ENCODE measurements at regions not wholly inside any gene's neighbourhood (a gene's known extent, or its start where the extent isn't known, plus 50 kb on each side); places are given as distances from the start of the nearest gene placed in this dataset.

DNA sequence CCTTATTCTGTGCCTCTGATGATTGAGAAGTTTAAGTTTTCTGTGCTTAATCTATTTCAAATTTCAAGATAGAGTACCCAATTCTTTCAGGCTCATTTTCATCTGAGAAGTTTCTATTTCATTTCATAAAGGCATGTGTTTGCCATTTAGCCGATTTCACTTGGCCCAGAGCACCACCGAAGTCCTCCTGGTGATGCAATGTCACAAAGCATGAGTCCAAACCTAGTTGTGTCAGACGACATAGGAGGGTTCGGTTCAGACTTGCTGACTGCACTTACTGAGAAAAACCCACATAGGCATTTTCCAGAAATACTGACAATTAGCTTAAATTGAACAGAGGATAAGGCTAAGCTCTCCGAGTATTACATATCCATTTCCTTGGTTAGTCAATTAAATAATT, 152.4 kb upstream of the FAR2 start:
- TF ChIP-seq POLR2A (IDR thresholded peaks at IDR 0.05) = no peak
- TF ChIP-seq, protein P1, sequence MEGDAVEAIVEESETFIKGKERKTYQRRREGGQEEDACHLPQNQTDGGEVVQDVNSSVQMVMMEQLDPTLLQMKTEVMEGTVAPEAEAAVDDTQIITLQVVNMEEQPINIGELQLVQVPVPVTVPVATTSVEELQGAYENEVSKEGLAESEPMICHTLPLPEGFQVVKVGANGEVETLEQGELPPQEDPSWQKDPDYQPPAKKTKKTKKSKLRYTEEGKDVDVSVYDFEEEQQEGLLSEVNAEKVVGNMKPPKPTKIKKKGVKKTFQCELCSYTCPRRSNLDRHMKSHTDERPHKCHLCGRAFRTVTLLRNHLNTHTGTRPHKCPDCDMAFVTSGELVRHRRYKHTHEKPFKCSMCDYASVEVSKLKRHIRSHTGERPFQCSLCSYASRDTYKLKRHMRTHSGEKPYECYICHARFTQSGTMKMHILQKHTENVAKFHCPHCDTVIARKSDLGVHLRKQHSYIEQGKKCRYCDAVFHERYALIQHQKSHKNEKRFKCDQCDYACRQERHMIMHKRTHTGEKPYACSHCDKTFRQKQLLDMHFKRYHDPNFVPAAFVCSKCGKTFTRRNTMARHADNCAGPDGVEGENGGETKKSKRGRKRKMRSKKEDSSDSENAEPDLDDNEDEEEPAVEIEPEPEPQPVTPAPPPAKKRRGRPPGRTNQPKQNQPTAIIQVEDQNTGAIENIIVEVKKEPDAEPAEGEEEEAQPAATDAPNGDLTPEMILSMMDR (IDR thresholded peaks at IDR 0.05 in 8 of 11, conservative IDR thresholded peaks at IDR 0.05 in 3 of 11) = no peak
- TF ChIP-seq POLR2AphosphoS5 (IDR thresholded peaks at IDR 0.05) = no peak

Measured in spleen (tissue), 7 donors.